ENCODE measurements at regions not wholly inside any gene's neighbourhood (a gene's known extent, or its start where the extent isn't known, plus 50 kb on each side); places are given as distances from the start of the nearest gene placed in this dataset.

DNA sequence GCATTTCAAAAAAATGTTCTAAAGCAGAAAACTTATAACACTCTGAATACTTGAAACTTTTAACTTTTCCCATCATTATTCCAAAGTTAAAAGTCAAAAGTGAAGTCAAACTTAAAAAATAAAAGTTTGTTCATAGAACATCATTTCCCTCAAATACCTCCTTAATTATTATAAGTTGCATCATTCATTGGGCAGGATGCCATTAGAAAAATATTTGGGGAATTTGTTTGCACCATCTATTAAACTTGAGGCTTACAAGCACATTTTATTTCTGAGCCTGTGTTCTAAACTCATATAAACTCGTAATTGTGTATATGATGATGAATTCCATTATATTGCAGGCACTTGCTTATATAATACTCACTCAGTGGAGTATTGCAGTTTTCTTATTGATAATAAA lies 588.0 kb upstream of the NRXN1 start:
- TF ChIP-seq, protein P1, sequence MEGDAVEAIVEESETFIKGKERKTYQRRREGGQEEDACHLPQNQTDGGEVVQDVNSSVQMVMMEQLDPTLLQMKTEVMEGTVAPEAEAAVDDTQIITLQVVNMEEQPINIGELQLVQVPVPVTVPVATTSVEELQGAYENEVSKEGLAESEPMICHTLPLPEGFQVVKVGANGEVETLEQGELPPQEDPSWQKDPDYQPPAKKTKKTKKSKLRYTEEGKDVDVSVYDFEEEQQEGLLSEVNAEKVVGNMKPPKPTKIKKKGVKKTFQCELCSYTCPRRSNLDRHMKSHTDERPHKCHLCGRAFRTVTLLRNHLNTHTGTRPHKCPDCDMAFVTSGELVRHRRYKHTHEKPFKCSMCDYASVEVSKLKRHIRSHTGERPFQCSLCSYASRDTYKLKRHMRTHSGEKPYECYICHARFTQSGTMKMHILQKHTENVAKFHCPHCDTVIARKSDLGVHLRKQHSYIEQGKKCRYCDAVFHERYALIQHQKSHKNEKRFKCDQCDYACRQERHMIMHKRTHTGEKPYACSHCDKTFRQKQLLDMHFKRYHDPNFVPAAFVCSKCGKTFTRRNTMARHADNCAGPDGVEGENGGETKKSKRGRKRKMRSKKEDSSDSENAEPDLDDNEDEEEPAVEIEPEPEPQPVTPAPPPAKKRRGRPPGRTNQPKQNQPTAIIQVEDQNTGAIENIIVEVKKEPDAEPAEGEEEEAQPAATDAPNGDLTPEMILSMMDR (IDR thresholded peaks at IDR 0.05; ENCODE audit: low read length): no peak
- no peak for TF ChIP-seq EZH2phosphoT487 (IDR thresholded peaks at IDR 0.05; ENCODE audit: low read length)
- TF ChIP-seq EZH2 (optimal IDR thresholded peaks at IDR 0.05; ENCODE audit: low read depth, low read length): no peak
